ENCODE measurements at regions not wholly inside any gene's neighbourhood (a gene's known extent, or its start where the extent isn't known, plus 50 kb on each side); places are given as distances from the start of the nearest gene placed in this dataset.

- Mint-ChIP-seq H3K9me3 (ENCODE audit: unreplicated experiment) (peaks cover 8% of the 10 kb centered on the region), H3K4me3 (ENCODE audit: unreplicated experiment) (no peak overlapping the region), H3K27me3 (ENCODE audit: low read depth, unreplicated experiment) (no peaks in the 10 kb centered on the region), H3K27ac (ENCODE audit: unreplicated experiment) (no peak overlapping the region), H3K36me3 (ENCODE audit: low read depth, unreplicated experiment) (no peaks in the 10 kb centered on the region), H3K4me1 (ENCODE audit: low read depth, unreplicated experiment) (peaks cover 1% of the 10 kb centered on the region)
- FAIRE-seq (no peak), DNase-seq (ENCODE audit: low read depth) (peak; percentile 35)
- H3K4me2 ChIP-seq (ENCODE audit: low read length) = no peak overlapping the region
- no peaks in the 10 kb centered on the region for H3K27me3 ChIP-seq (ENCODE audit: insufficient read depth, low read length)
- H3K27ac ChIP-seq (ENCODE audit: low read depth, low read length) = no peak overlapping the region
- no peaks in the 10 kb centered on the region for H3K9me3 ChIP-seq (ENCODE audit: insufficient read depth, low read depth, low read length)
- TF ChIP-seq EZH2 (IDR thresholded peaks at IDR 0.05; ENCODE audit: insufficient read depth, low read length) = no peak
- TF ChIP-seq CTCF (IDR thresholded peaks at IDR 0.05; ENCODE audit: insufficient read depth, low read depth, low read length) = no peak
- no peaks in the 10 kb centered on the region for H4K20me1 ChIP-seq (ENCODE audit: insufficient read depth, low read length)
- H3K4me1 ChIP-seq (ENCODE audit: insufficient read depth, low read length) = no peaks in the 10 kb centered on the region
- no peak overlapping the region for H3K9ac ChIP-seq (ENCODE audit: low read length)
- no peak overlapping the region for H3K4me3 ChIP-seq (ENCODE audit: insufficient read depth, low read depth, low read length)
- no peaks in the 10 kb centered on the region for H3K36me3 ChIP-seq (ENCODE audit: insufficient read depth, low read length)
- H2AFZ ChIP-seq (ENCODE audit: low read depth, low read length) = no peak overlapping the region
- H3K79me2 ChIP-seq (ENCODE audit: insufficient read depth, low read length) = no peaks in the 10 kb centered on the region
Measured at GRCh38 chr7:106795084-106795876, 69.8 kb upstream of the PIK3CG start.

- H3K4me2 ChIP-seq (ENCODE audit: low read length) = no peak overlapping the region
- H3K9ac ChIP-seq (ENCODE audit: low read length) = no peak overlapping the region
- no peaks in the 10 kb centered on the region for H3K4me1 ChIP-seq (ENCODE audit: insufficient read depth, low read length)
- Mint-ChIP-seq H3K27ac (ENCODE audit: unreplicated experiment) (no peak overlapping the region), H3K9me3 (ENCODE audit: unreplicated experiment) (peaks cover 9% of the 10 kb centered on the region), H3K27me3 (ENCODE audit: low read depth, unreplicated experiment) (no peaks in the 10 kb centered on the region), H3K4me3 (ENCODE audit: unreplicated experiment) (no peak overlapping the region), H3K4me1 (ENCODE audit: low read depth, unreplicated experiment) (peaks cover 1% of the 10 kb centered on the region), H3K36me3 (ENCODE audit: low read depth, unreplicated experiment) (no peaks in the 10 kb centered on the region)
- no peaks in the 10 kb centered on the region for H3K27me3 ChIP-seq (ENCODE audit: insufficient read depth, low read length)
- H3K79me2 ChIP-seq (ENCODE audit: insufficient read depth, low read length) = no peaks in the 10 kb centered on the region
- FAIRE-seq (no peak), DNase-seq (ENCODE audit: low read depth) (no peak)
- H3K27ac ChIP-seq (ENCODE audit: low read depth, low read length) = no peak overlapping the region
- H4K20me1 ChIP-seq (ENCODE audit: insufficient read depth, low read length) = no peaks in the 10 kb centered on the region
- no peak for TF ChIP-seq EZH2 (IDR thresholded peaks at IDR 0.05; ENCODE audit: insufficient read depth, low read length)
- TF ChIP-seq CTCF (IDR thresholded peaks at IDR 0.05; ENCODE audit: insufficient read depth, low read depth, low read length) = no peak
- H3K9me3 ChIP-seq (ENCODE audit: insufficient read depth, low read depth, low read length) = no peaks in the 10 kb centered on the region
- no peak overlapping the region for H3K4me3 ChIP-seq (ENCODE audit: insufficient read depth, low read depth, low read length)
- H3K36me3 ChIP-seq (ENCODE audit: insufficient read depth, low read length) = no peaks in the 10 kb centered on the region
- H2AFZ ChIP-seq (ENCODE audit: low read depth, low read length) = no peak overlapping the region
Measured at GRCh38 chr7:106795877-106796231, 69.2 kb upstream of the PIK3CG start.

GRCh38 chr7:106797937-106798336 lies 67.1 kb upstream of the PIK3CG start:
- H4K20me1 ChIP-seq (ENCODE audit: insufficient read depth, low read length) = no peaks in the 10 kb centered on the region
- H3K36me3 ChIP-seq (ENCODE audit: insufficient read depth, low read length) = no peaks in the 10 kb centered on the region
- Mint-ChIP-seq H3K4me3 (ENCODE audit: unreplicated experiment) (no peak overlapping the region), H3K36me3 (ENCODE audit: low read depth, unreplicated experiment) (no peaks in the 10 kb centered on the region), H3K9me3 (ENCODE audit: unreplicated experiment) (peaks cover 11% of the 10 kb centered on the region), H3K27ac (ENCODE audit: unreplicated experiment) (no peak overlapping the region), H3K27me3 (ENCODE audit: low read depth, unreplicated experiment) (no peaks in the 10 kb centered on the region), H3K4me1 (ENCODE audit: low read depth, unreplicated experiment) (peaks cover 1% of the 10 kb centered on the region)
- no peak overlapping the region for H3K9ac ChIP-seq (ENCODE audit: low read length)
- DNase-seq (ENCODE audit: low read depth) = no peak
- TF ChIP-seq CTCF (IDR thresholded peaks at IDR 0.05; ENCODE audit: insufficient read depth, low read depth, low read length) (no peak), EZH2 (IDR thresholded peaks at IDR 0.05; ENCODE audit: insufficient read depth, low read length) (no peak)
- H3K4me3 ChIP-seq (ENCODE audit: insufficient read depth, low read depth, low read length) = no peak overlapping the region
- no peaks in the 10 kb centered on the region for H3K4me1 ChIP-seq (ENCODE audit: insufficient read depth, low read length)
- no peak overlapping the region for H2AFZ ChIP-seq (ENCODE audit: low read depth, low read length)
- FAIRE-seq = no peak
- H3K4me2 ChIP-seq (ENCODE audit: low read length) = no peak overlapping the region
- H3K79me2 ChIP-seq (ENCODE audit: insufficient read depth, low read length) = no peaks in the 10 kb centered on the region
- no peak overlapping the region for H3K27ac ChIP-seq (ENCODE audit: low read depth, low read length)
- no peaks in the 10 kb centered on the region for H3K9me3 ChIP-seq (ENCODE audit: insufficient read depth, low read depth, low read length)
- H3K27me3 ChIP-seq (ENCODE audit: insufficient read depth, low read length) = no peaks in the 10 kb centered on the region
